ENCODE measurements at regions not wholly inside any gene's neighbourhood (a gene's known extent, or its start where the extent isn't known, plus 50 kb on each side); places are given as distances from the start of the nearest gene placed in this dataset.
"Not testable (repeated sequence)": the region's sequence is repeated elsewhere in the genome, so short reads cannot be mapped to it uniquely, and the experiment has no call there.

DNA sequence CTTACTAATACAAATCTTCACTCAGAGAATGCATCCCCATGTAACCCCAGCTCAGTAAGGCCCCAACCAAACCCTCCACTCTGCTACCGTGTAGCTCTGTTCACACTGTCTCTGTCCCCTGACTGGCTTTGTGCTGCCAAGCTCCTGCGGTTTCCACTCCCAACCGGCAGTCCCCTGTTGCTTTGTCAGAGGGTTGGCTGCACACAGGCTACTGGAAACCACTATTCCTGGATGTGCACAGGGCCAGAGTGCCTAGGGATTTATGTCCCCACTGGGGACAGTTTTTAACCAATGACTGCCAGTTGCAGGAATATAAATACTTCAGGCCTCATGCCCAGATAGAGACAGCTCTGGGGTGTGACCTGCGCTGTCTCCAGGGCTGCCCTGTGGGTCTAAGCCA is 157.1 kb upstream of the C16orf82 start:
- no peak for DNase-seq

DNA sequence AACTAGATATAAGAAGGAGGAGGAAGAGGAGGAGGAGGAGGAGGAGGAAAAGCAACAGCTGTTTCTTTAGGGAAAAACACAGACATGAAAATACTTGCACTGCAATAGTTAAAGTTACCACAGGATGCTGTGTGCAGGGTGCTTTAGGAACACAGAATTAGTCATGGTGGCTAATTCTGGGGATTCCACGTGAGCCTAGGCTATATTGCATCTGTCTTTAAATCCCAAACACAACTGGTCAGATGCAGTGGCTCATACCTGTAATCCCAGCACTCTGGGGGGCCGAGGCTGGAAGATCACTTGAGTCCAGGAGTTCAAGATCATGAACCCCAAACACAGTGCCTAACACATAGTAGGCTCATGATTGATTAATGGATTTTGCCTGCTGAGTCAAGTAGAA is 155.3 kb upstream of the C16orf82 start:
- DNase-seq, result no peak

DNA sequence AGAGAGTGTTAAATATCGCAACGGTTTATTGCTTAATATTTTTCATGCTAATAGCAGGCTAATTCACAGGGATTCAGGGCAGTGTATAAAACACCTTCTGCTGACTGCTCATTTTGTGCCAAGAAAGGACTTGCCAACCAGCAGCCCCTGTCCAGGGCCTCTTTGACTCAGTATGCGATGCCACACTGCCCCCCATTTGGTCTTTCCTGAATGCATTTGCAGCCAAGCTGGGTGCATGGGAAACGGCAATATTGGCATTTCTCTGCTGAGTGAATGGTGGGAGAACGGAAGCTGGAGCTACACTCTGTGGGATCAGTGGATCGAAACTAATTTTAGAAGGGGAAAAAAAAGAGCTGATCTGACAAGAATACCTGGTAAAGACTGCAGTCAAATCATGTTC is 152.9 kb upstream of the C16orf82 start:
- no peak for DNase-seq

DNA sequence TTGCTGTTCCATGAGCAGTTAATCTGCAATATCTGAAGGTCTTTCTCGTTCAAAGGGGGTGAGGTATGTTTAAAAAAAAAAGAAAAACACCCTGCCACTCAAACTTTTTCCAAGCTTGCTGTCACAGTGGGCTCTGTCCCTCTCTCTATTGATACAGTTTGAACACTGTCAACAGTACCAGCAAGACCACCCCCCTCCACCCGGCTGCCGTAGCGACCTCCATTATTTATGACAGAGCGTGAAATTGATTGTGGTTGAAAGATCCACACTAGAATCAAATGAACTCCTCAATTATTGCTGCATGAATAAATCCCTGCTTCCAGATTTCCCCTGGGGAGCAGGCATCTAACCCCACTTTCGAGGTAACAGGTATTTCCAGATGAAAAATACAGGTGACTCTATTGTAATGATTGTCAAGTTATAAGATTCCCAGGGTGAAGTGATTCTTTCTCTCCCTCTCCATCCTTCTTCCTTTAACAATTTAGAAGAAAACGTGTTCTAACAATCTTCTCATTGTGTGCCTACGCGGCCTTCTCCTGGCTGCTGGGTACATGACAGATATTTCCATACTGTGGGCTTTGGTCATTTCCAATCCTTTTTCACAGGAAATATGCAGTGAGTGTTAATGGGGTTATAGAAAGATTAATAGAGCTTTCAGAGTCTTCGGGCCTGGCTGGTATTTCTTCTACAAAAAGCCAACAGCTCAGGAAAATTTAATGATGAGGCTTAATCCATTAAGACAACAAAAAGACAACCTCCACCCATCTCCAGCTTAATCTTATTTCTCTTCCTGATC is 135.7 kb upstream of the C16orf82 start:
- no peak for DNase-seq

DNA sequence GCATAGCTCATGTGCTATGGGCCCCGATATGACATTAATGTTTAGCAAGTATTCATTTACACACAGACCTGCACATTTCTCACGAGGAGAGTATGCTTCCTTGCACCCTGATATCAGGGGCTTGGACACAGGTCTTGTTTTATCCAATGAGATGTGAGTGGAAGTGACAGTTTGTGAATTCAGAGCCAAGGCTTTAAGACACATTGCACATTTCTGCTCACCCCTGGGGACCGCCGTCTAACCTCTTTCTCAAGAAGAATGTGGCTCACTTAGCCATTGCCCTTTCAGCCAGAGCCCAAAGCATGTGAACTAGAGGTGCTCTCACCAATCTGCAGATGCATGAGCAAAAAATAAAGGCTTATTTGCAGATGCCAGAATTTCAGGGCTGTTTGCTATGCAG is 116.1 kb upstream of the C16orf82 start:
- DNase-seq, result no peak

DNA sequence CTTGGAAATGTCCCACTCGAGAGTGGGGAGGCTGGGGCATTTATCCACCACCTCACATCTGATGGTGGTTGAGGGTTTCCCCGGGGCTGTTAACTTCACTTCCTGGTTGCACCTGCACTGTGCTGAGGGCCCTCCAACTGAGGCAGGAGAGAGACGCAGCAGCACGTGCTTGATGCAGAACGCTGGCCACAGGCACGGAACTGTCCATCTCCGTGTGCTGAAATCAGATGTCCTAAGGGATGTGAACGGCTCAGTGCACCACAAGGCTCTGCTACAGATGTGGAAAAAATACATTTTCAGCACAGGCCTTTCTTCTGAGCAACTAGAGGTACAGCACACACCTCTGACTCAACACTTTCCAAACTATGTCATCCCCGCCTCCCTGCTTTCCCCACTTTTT is 114.8 kb upstream of the C16orf82 start:
- DNase-seq, result no peak

DNA sequence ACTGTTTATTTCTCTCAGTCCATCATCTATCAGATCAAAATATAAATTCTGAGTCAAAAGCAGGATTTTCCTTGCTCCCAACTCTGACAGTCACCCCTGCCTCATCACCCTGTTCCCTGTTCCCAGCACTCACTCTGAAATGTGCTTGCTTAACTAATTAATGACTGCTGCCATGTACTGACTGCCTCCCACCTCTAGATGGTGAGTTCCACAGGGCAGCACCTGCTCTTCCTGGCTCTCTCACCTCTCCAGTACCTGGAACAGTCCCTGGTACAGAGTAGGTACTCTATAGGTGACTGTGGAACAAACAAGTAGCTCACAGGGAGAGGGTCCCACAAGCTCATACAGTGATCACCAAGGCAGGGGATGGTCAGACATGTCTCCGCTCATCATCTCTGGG is 114.3 kb upstream of the C16orf82 start:
- DNase-seq, result no peak

DNA sequence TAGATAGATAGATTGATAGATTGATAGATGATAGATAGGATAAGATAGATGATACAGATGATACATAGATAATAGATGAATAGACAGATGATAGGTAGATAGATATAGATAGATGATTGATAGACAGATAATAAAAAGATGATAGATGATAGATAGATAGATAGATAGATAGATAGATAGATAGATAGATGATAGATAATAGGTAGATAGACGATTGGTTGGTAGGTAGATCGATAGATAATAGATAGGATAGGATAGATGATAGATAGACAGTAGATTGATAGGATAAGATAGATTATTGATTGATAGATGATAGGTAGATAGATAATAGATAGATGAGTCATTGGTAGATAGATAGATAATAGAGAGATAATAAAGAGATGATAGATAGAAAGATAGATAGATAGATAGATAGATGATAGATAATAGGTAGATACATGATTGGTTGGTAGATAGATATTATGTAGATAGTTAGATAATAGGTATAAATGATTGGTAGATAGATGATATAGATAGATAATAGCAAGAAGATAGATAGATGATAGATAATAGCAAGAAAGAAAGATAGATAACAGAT is 109.4 kb upstream of the C16orf82 start:
- no peak for DNase-seq

DNA sequence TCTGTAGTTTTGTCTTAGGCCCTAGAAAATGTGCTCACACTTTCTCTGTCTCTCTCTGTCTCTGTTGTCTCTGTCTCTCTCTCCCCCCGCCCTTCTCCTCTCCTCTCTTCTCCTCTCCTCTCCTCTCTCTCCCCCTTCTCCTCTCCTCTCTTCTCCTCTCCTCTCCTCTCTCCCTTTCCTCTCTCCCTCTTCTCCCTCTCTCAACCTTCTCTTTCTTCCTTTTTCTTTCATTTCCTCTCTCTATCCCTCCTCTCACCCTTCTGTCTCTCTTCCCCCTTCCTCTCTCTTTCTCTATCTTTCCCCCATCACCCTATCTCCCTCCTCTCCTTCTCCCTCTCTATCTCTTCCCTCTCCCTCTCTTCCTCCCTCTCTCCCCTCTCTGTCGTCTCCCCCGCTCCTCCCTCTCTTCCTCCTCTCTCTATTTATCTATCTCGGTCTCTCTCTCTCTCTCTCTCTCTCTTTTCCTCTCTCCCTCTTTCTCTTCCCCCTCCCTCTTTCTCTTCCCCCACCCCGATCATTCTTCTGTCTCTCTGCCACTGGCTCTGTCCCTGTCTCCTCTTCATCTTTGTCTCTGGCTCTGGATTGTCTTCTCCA is 107.2 kb upstream of the C16orf82 start:
- DNase-seq, result no peak

DNA sequence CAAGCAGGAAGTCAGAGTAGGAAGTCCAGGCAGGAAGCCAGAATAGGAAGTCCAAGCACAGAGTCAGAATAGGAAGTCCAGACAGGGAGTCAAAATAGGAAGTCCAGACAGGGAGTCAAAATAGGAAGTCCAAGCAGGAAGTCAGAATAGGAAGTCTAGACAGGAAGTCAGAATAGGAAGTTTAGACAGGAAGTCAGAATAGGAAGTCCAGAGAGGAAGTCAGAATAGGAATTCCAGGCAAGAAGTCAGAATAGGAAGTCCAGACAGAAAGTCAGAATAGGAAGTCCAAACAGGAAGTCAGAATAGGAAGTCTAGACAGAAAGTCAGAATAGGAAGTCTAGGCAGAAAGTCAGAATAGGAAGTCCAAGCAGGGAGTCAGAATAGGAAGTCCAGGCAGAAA is 105.3 kb upstream of the C16orf82 start:
- DNase-seq, result no peak

DNA sequence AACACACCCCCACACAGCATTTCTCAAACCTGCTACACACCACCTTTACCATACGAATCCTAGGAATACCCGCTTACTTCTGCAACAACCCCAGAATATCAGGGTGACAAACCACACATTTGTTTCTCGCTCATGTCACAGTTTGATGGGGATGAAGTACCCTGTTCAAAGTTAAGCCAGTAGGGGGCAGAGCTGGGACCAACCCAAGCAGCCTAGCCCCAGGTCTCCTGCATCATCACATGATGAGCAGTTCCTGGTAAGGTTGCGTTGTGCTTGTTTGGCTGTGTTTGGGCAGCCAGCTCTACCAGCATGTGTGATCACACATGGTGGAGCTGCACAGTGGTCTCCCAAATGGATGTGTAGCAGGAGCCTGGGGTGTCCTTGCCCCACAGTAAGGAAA is 103.6 kb upstream of the C16orf82 start:
- DNase-seq, result peak; percentile 19 to 31

DNA sequence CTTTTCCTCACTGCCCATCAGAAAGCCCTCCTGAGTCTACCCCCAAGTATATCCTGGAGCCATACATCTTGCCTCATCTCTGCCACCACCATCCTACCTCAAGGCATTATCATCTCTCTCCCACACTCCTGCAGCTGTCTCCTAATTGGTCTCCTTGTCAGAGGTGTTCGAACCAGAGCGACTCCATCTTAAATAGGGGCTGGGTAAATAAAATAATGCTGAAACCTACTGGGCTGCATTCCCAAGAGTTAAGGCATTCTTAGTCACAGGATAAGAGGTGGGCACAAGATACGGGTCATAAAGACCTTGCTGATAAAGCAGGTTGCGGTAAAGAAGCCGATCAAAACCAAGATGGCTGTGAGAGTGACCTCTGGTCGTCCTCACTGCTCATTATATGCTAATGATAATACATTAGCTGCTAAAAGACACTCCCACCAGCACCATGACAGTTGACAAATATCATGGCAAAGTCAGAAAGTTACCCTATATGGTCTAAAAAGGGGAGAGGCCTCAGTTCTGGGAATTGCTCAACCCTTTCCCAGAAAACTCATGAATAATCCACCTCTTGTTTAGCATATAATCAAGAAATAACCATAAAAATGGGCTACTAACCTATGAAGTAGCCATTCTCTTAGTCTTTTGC is 97.0 kb upstream of the C16orf82 start:
- no peak for DNase-seq

DNA sequence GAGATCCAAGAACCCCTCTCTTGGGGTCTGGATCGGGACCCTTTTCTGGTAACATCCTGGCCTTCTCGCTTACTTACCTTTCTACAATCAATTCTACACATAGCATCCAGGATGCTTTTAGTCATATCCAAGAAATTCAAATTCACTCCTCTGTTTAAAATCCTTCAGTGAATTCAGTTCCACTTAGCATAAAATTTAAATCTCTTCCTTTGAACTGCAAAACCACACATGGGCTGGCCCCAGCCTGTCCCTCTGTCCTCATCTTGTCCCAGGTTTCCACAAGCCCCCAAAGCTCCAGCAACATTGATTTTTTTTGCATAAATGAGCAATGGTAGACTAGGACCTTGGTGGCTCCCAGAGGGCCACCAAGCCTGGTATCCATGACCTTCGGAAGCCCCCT is 96.4 kb upstream of the C16orf82 start:
- no peak for DNase-seq

DNA sequence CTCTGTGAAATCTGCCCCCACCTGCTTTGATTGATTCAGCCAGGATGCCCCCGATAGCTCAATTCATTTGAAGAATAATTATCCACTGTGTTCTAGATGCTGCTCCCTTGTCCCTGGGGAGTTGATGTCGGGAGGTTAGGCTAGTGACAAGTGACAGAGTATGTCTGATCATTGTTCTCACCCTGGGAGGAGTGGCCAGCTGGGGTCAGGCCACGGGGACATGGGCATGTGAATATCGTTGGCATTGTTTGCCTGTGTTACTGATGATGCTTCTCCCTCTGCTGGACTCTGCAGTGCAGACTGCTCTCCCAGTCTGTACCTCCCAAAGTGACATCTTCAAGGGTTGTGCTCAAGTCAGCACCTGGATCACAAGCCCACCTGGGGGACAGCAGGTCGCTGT is 89.9 kb upstream of the C16orf82 start:
- no peak for DNase-seq

DNA sequence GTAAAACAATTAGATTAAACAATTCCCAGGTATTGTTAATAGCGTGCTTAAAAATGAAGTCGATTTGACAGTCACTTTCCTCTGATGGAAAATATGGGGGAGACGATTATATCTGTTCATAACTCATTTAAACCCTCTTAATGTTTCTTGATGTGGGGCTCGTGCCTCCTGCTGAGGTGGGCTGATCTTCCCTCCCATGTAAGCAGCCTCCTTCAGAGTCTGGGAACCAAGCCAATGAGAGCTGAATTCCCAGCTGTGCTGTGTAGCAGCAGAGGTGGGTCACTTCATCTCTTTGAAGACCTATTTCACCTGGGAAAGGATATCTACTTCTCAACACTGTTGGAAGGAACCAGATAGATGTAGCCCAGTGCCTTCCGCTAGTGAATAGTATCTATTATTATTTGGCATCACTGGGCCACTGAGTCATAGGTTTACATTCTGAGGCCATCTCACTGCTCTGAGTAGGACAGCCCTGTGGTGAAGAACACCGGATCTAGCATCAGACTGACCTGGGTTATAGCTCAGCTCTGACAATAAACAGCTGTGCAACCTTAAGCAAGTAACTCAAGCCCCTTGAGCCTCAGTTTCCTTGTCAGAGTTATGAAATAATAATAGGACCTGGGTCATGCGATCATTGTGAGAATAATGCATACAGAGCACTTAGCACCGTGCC is 85.3 kb upstream of the C16orf82 start:
- no peak for DNase-seq

DNA sequence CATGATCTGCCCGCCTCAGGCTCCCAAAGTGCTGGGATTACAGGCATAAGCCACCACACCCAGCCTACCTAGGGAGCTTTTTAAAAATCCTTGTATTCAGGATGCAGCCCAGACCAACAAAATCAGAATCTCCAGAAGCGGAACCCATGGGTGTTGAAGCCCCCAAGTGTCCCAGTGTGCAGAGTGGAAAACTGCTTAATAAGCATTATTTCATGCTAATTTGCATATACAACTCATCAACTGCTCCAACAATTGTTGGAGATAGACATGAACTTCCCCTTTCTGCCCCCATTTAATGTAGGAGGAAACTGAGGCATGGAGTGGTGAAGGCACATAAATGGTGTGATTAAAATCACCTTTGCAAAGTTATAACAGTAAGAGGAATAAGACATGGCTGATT is 84.3 kb upstream of the C16orf82 start:
- DNase-seq, result no peak

DNA sequence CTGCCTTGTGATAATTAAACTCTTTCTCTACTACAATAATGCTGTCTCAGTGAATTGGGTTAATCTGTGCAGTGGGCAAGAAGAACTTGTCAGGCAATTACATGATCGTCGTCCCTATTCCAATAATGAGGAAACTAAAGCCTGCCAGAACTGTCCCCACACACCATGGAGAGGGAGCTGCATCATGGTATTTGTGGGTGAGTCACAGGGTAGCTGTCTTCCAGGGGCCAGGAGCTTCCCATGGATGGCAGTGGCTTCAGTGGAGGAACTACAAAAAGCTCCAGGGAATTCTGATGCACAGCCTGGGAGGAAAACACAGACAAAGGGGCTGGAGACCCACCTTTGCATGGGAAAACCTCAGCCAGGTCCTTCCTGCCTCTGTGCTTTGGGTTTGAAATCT is 83.3 kb upstream of the C16orf82 start:
- no peak for DNase-seq

DNA sequence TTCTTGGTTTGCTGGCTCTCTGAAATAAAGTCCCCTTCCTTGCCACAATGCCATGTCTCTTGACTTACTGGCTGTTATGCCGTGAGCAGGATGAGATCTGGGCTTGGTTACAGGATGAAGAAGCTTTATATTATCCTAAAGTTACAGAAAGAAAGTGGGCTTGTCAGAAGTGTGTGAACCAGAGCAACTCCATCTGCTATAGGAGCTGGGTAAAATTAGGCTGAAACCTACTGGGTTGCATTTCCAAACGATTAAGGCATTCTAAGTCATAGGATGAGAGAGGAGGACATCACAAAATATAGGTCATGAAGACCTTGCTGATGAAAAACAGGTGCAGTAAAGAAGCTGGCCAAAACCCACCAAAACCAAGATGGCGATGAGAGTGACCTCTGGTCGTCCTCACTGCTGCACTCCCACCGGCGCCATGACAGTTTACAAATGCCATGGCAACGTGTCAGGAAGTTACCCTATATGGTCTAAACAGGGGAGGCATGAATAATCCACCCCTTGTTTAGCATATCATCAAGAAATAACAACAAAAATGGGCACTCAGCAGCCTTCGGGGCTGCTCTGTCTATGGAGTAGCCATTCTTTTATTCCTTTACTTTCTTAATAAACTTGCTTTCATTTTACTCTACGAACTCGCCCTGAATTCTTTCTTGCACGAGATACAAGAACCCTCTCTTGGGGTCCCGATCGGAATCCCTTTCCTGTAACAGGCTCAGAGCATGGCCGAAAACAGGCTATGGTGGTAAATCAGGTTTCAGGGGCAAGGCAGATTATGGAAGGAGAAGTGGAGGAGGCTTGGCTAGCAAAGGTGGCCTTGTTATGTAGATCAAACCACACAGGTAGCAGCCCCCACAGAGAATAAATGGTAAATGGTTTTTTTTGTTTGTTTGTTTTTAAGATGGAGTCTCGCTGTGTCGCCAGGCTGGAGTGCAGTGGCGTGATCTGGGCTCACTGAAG is 81.3 kb upstream of the C16orf82 start:
- no peak for DNase-seq

DNA sequence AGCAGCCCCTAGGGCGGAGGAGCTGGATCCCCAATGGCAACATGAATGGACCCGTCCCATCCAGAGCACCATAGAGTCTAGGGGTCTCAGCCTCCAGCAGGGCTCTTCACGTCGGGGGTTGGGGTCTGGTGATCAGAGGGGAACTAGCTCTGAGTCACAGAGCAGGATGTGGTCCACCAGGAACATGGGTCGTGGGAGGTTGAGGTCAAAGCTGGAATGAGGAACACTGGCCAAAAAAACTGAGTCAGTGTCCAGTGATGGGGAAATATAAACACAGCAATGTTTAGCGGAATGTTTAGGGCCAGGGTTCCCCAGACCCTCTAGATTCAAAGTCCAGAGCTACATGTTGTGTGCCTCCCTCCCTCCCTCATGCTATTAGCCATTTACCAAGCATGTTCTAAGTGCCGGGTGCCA is 79.1 kb upstream of the C16orf82 start:
- no peak for DNase-seq

DNA sequence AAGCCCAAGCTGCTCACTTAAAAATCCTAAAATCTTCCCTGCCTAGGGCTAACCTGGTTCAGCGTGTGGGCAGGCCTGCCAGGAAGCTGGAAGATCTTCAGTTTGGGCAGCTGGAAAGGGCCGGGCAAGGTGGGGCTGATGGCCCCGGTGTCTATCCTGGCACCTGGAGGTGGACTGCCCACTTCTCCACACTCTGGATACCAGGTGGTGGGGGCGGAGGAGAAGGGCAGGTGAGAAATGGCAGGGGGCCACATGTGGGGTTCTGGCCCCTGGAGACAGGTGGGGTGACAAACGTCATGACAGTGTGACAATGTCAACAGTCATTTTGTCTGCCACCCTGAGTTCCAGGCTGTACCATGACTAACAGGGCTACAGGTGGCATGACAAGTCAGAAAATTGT is 78.5 kb upstream of the C16orf82 start:
- DNase-seq, result no peak

DNA sequence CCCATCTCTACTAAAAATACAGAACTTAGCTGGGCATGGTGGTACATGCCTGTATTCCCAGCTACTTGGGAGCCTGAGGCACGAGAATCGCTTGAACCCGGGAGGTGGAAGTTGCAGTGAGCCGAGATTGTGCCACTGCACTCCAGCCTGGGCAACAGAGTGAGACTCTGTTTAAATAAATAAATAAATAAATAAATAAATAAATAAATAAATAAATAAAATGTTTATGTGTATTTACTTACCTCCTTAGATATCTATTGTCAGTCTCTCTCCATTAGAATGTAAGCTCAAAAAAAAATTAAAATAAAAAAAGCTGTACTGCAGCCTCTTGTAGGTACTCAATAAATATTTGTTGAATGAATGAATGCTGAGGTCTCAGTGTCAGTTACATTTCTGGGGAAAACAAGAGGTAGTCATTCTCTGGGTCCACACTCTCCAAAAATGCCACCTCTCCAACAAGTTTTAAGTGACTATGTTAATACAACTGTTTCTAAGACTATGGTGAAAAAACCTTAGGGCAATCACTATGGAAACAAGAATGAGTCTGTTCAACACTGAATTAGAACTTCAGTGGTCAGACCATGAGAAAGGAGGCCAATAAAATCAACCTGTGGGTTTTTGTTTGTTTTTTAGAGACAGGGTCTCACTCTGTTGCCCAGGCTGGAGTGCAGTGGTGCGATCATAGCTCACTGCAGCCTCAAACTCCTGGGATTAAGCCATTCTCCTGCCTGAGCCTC is 76.2 kb upstream of the C16orf82 start:
- DNase-seq, result not testable (repeated sequence)

All from stimulated activated CD4-positive, alpha-beta T cell treated with anti-CD3 and anti-CD28 coated beads, Interleukin-2, amount 100 ng/mL, for 24 hours (primary cell).